Ascending aorta (tissue), 2 donors: ENCODE measurements at regions not wholly inside any gene's neighbourhood (a gene's known extent, or its start where the extent isn't known, plus 50 kb on each side); places are given as distances from the start of the nearest gene placed in this dataset.

Source experiments
- DNase-seq, 2 donors: peaks; one replicate each; pipeline ENCODE4 v3.0.0-alpha.2; 2019; ENCODE audit warnings: low spot score in 2 of 2
- H3K27ac ChIP-seq, 2 donors: fragments of 200-600 bp; sonication (generic); one replicate each; pipeline ENCODE4 v1.5.1; 2016 to 2017; ENCODE audit warnings: mild to moderate bottlenecking in 1 of 2
- H3K27me3 ChIP-seq: fragments of 200-600 bp; sonication (generic); one replicate; pipeline ENCODE4 v1.5.1; 2017
- H3K36me3 ChIP-seq, 2 donors: fragments of 200-600 bp; sonication (generic); one replicate each; pipeline ENCODE4 v1.5.1; 2016
- H3K4me1 ChIP-seq, 2 donors: fragments of 200-600 bp; sonication (generic); one replicate each; pipeline ENCODE4 v1.5.1; 2016 to 2017; ENCODE audit warnings: mild to moderate bottlenecking in 1 of 2
- H3K4me3 ChIP-seq, 2 donors: fragments of 200-600 bp; sonication (generic); one replicate each; pipeline ENCODE4 v1.5.1; 2016 to 2017; ENCODE audit warnings: mild to moderate bottlenecking in 1 of 2
- H3K9me3 ChIP-seq, 2 donors: fragments of 200-600 bp; sonication (generic); one replicate each; pipeline ENCODE4 v1.5.1; 2016
- intact Hi-C: fragments of 100-400 bp; cut with DNase I; formaldehyde crosslinking; loops from one replicate; pipeline ENCODE4 v1.15.1; 2023
- TF ChIP-seq, protein P1 (sequence below), 3 experiments: fragments of 200-600 bp in 2 of 3; fragments of 450-650 bp in 1 of 3; sonication (generic) in 2 of 3; IDR thresholded peaks; one replicate each; pipeline ENCODE4 v1.5.1; 2016 to 2019; ENCODE audit warnings: antibody characterized with exemption in 3 of 3, mild to moderate bottlenecking in 1 of 3, moderate library complexity in 1 of 3

DNA sequence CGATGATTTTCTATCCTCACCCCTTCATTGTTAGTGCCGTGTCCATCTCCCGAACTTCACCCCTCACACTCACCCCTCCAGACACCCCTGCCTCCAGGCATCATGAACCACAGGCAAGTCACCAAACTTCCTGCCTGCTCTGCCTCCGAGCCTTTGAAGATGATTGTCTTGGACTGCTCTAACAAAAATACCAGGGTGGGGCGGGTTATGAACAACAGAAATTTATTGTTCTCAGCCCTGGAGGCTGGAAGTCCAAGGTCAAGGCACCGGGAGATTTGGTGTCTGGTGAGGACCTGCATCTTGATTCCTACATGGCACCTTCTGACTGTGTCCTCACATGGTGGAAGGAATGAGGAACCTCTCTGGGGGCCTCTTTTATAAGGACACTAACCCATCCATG is 1508.3 kb downstream of the TBC1D22A start:
- H3K4me1 ChIP-seq: no peaks in the 10 kb centered on the region
- intact Hi-C loops: no loop called here
- no peaks in the 10 kb centered on the region for H3K27me3 ChIP-seq
- no peak for DNase-seq
- no peak overlapping the region for H3K4me3 ChIP-seq
- H3K36me3 ChIP-seq: no peaks in the 10 kb centered on the region
- H3K9me3 ChIP-seq: no peaks in the 10 kb centered on the region
- H3K27ac ChIP-seq: no peak overlapping the region
- TF ChIP-seq, protein P1, sequence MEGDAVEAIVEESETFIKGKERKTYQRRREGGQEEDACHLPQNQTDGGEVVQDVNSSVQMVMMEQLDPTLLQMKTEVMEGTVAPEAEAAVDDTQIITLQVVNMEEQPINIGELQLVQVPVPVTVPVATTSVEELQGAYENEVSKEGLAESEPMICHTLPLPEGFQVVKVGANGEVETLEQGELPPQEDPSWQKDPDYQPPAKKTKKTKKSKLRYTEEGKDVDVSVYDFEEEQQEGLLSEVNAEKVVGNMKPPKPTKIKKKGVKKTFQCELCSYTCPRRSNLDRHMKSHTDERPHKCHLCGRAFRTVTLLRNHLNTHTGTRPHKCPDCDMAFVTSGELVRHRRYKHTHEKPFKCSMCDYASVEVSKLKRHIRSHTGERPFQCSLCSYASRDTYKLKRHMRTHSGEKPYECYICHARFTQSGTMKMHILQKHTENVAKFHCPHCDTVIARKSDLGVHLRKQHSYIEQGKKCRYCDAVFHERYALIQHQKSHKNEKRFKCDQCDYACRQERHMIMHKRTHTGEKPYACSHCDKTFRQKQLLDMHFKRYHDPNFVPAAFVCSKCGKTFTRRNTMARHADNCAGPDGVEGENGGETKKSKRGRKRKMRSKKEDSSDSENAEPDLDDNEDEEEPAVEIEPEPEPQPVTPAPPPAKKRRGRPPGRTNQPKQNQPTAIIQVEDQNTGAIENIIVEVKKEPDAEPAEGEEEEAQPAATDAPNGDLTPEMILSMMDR (IDR thresholded peaks at IDR 0.05): no peak

DNA sequence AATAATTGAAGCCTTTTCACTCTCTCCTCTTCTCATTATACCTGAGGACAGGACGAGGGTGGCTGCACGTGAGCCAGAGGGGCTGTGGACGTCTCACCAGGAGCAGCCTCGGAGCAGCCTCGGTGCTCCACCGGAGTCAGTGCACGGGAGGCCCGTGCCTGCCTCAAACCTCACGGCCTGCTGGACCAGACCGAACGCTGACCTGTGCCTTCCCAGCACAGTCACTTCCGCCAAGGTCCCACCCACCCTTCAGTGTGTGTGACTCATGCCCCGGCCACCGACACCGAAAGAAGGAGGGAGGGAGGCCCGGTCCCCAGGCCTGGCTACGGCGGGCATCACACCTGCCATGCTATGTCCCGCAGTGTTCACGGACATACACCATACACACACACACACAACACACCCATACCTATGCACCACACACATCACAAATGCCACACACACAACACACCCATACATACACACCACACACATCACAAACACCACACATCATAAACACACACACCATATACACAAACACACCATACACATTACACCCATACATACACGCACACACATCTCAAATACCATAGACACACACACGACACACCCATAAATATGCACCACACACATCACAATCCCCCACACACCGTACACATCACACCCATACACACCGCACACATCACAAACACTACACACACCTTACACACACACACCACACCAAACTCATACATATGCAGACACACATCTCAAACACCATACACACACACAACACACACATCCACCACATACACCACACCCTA is 1506.5 kb downstream of the TBC1D22A start:
- no peak overlapping the region for H3K27ac ChIP-seq
- no peaks in the 10 kb centered on the region for H3K9me3 ChIP-seq
- no peaks in the 10 kb centered on the region for H3K4me1 ChIP-seq
- no peaks in the 10 kb centered on the region for H3K36me3 ChIP-seq
- H3K4me3 ChIP-seq: no peak overlapping the region
- TF ChIP-seq, protein P1 (IDR thresholded peaks at IDR 0.05): no peak
- intact Hi-C loops: no loop called here
- no peaks in the 10 kb centered on the region for H3K27me3 ChIP-seq
- no peak for DNase-seq

DNA sequence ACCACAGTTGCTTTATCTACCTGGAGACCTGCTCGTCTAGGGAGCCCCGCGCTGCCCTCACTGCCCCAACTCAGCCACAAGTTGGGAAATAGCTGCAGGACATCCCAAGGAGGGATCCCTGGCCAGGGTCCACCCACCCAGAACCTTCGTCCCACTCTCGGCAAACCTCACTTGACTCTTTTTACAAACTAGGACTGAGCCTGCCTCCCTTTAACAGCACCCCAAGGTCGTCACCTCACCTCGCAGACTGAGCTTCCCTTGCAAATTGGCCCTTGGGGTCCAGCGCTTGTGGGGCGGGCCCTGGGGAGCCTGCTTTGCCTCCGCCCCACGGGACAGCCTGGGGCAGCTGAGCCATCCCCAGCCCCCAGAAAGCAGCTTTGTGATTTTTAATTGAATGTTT is 1505.8 kb downstream of the TBC1D22A start:
- TF ChIP-seq, protein P1 (IDR thresholded peaks at IDR 0.05): no peak
- Histone ChIP-seq H3K27me3 (no peaks in the 10 kb centered on the region), H3K27ac (no peak overlapping the region), H3K36me3 (no peaks in the 10 kb centered on the region), H3K9me3 (no peaks in the 10 kb centered on the region), H3K4me3 (no peak overlapping the region), H3K4me1 (no peaks in the 10 kb centered on the region)
- no peak for DNase-seq
- intact Hi-C loops: no loop called here

DNA sequence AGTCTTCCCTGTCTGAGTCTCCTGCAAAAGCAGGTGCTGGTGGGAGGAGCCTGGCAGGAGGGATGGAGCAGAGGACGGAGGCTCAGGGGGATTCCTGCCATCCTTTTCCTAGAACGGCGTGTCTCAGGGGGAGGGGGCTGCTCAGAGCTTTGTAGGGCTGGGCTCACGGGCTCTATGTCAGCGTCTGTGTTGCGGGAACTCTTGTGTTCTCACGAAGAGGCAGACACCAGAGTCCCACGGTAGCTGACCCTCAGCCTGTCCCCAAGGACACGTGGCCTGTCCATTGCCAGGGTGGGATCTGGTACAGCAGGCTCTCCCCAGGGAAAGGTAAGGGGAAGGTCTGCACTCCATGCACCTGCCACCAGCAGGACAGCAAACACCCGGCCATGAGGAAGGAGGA is 1505.2 kb downstream of the TBC1D22A start:
- no peaks in the 10 kb centered on the region for H3K27me3 ChIP-seq
- intact Hi-C loops: no loop called here
- TF ChIP-seq, protein P1 (IDR thresholded peaks at IDR 0.05): no peak

DNA sequence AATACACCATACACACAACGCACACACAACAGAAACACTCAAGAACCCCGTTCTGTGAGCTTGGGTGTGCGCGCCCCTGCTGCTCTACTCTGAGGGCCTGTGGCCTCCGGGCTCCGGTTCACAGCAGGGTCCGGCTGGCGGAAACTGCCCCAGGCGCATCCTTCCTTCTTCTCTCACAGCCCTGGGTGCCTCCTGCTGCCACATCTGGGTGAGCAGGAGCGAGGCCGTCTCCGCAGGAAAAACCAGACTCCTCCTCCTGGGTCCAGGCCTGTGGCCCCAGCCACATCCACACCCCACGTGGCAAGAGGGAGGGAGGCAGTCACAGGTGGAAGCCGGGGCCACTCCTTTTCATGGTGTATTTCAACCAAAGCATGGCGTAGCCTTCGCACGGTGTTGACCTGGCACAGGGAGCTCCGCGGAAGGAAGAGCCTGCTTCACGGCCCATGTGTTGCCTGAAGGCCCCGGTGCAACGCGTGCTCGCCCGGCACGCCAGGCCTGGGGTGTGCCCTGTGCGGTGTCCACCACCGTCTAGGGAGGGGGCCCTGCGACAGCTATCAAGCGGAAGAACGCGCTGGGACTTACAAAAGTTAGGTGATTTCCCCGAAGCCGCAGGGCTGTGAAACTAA is 1502.7 kb downstream of the TBC1D22A start:
- H3K4me1 ChIP-seq: no peaks in the 10 kb centered on the region
- no peaks in the 10 kb centered on the region for H3K9me3 ChIP-seq
- intact Hi-C loops: no loop called here
- no peak overlapping the region for H3K27ac ChIP-seq
- no peak overlapping the region for H3K4me3 ChIP-seq
- no peak for DNase-seq
- no peaks in the 10 kb centered on the region for H3K27me3 ChIP-seq
- no peaks in the 10 kb centered on the region for H3K36me3 ChIP-seq
- TF ChIP-seq, protein P1 (IDR thresholded peaks at IDR 0.05): no peak

More for the DNA sequence above, 1505.2 kb downstream of the TBC1D22A start:
- Histone ChIP-seq H3K27ac (no peak overlapping the region), H3K4me1 (no peaks in the 10 kb centered on the region), H3K9me3 (no peaks in the 10 kb centered on the region), H3K4me3 (no peak overlapping the region), H3K36me3 (no peaks in the 10 kb centered on the region)
- no peak for DNase-seq
